ENCODE measurements at regions not wholly inside any gene's neighbourhood (a gene's known extent, or its start where the extent isn't known, plus 50 kb on each side); places are given as distances from the start of the nearest gene placed in this dataset.

DNA sequence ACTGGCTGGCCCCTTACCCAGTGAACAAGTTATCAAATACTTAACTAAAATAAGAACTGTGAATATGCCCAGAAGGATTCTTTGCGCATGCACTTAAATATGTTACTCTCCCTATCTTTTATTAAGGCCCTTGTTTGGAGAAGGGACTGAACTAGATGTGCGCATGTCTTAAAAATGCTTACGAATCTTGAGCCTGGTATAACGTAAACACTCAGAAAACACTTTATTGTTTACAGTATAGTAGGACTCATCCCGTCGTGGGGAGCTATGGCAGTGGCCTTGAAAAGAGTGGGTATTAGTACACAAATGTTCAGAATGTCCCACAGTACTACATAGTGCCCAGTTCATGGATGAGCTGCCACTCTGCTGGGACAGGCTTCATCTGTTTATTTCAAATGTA, 75.9 kb upstream of the MAP4K3 start:
- Histone ChIP-seq H2AK5ac (ENCODE audit: low read length, severe bottlenecking) (peak overlapping the region; percentile 86), H2BK5ac (ENCODE audit: low read depth, low read length, poor library complexity, severe bottlenecking) (no peak overlapping the region), H3K36me3 (ENCODE audit: control insufficient read depth in 1 of 2, insufficient read depth in 2 of 2, low read depth in 1 of 2, low read length in 2 of 2) (no peaks in the 10 kb centered on the region), H3K18ac (ENCODE audit: low read depth in 1 of 2, low read length in 2 of 2) (peak overlapping the region; percentile 13 to 89), H3K4me1 (ENCODE audit: control insufficient read depth, insufficient read depth, low read depth, low read length) (peaks cover 14% of the 10 kb centered on the region), H3K79me1 (replicated peaks; ENCODE audit: low read length, poor library complexity, severe bottlenecking) (peaks cover 4% of the 10 kb centered on the region), H2BK12ac (ENCODE audit: low read length in 2 of 2) (peak overlapping the region in 1 of 2 experiments; percentile 20), H3K27me3 (ENCODE audit: control insufficient read depth in 1 of 2, insufficient read depth in 1 of 2, low read length in 2 of 2) (no peaks in the 10 kb centered on the region), H3K4me2 (ENCODE audit: low read length, poor library complexity, severe bottlenecking) (no peak overlapping the region), H2AFZ (ENCODE audit: low read depth, low read length) (no peak overlapping the region), H3K4me3 (ENCODE audit: insufficient read depth in 1 of 2, low read depth in 1 of 2, low read length in 2 of 2) (no peak overlapping the region), H4K91ac (ENCODE audit: low read length) (no peak overlapping the region), H3K23ac (ENCODE audit: low read length in 2 of 2) (no peak overlapping the region), H3K9me3 (ENCODE audit: control insufficient read depth, low read length) (no peaks in the 10 kb centered on the region), H2BK15ac (ENCODE audit: low read depth, poor library complexity, severe bottlenecking) (no peak overlapping the region), H3K14ac (ENCODE audit: low read length in 2 of 2) (no peak overlapping the region), H3K9ac (ENCODE audit: low read length) (peak overlapping the region; percentile 31), H2BK120ac (ENCODE audit: low read depth, low read length) (peak overlapping the region; percentile 54), H3K27ac (ENCODE audit: low read length, poor library complexity, severe bottlenecking) (peak overlapping the region; percentile 66), H3K4ac (ENCODE audit: low read depth in 1 of 2, low read length in 2 of 2) (peak overlapping the region in 1 of 2 experiments; percentile 71), H4K8ac (ENCODE audit: low read length) (no peak overlapping the region)
- whole genome bisulfite sequencing, result 32% methylated on average over 5 of the region's 6 CpGs
- DNase-seq, result peak; percentile 78

DNA sequence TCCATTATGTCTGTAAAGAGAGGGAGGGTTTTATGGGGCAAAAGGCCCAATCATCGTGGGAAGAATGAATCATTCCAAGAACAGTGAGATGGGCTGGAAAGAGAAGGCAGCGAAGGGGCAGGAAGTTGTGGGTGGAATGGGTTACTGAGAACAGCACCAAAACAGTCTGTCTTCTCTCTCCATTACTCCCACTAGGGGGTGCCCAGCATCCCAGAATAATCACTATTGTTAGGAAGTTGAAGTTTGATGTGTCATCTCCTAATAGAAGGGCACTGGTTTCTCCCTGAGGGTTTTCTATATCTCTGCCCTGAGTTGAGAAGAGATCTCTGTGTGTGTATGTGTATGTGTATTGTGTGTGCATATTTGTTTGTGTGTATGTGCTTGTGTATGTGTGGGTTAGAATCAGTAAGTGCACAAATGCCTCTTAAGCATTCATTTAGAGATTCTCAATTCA, 76.6 kb upstream of the MAP4K3 start:
- peak overlapping the region in 1 of 2 experiments; percentile 46 for H3K18ac ChIP-seq (ENCODE audit: low read depth in 1 of 2, low read length in 2 of 2)
- H3K4me3 ChIP-seq (ENCODE audit: insufficient read depth in 1 of 2, low read depth in 1 of 2, low read length in 2 of 2), result no peak overlapping the region
- no peak overlapping the region for H3K14ac ChIP-seq (ENCODE audit: low read length in 2 of 2)
- peaks cover 12% of the 10 kb centered on the region for H3K4me1 ChIP-seq (ENCODE audit: control insufficient read depth, insufficient read depth, low read depth, low read length)
- H2BK5ac ChIP-seq (ENCODE audit: low read depth, low read length, poor library complexity, severe bottlenecking), result no peak overlapping the region
- peaks cover 4% of the 10 kb centered on the region for H3K79me1 ChIP-seq (replicated peaks; ENCODE audit: low read length, poor library complexity, severe bottlenecking)
- no peaks in the 10 kb centered on the region for H3K36me3 ChIP-seq (ENCODE audit: control insufficient read depth in 1 of 2, insufficient read depth in 2 of 2, low read depth in 1 of 2, low read length in 2 of 2)
- H3K9ac ChIP-seq (ENCODE audit: low read length), result peak overlapping the region; percentile 31
- H3K27ac ChIP-seq (ENCODE audit: low read length, poor library complexity, severe bottlenecking), result peak overlapping the region; percentile 67
- H3K4me2 ChIP-seq (ENCODE audit: low read length, poor library complexity, severe bottlenecking), result no peak overlapping the region
- no peaks in the 10 kb centered on the region for H3K9me3 ChIP-seq (ENCODE audit: control insufficient read depth, low read length)
- H2BK120ac ChIP-seq (ENCODE audit: low read depth, low read length), result peak overlapping the region; percentile 71
- H3K27me3 ChIP-seq (ENCODE audit: control insufficient read depth in 1 of 2, insufficient read depth in 1 of 2, low read length in 2 of 2), result no peaks in the 10 kb centered on the region
- peak overlapping the region in 1 of 2 experiments; percentile 75 for H3K4ac ChIP-seq (ENCODE audit: low read depth in 1 of 2, low read length in 2 of 2)
- no peak overlapping the region for H4K8ac ChIP-seq (ENCODE audit: low read length)
- peak overlapping the region; percentile 51 to 98 for H2BK12ac ChIP-seq (ENCODE audit: low read length in 2 of 2)
- no peak overlapping the region for H2BK15ac ChIP-seq (ENCODE audit: low read depth, poor library complexity, severe bottlenecking)
- H3K23ac ChIP-seq (ENCODE audit: low read length in 2 of 2), result no peak overlapping the region
- H4K91ac ChIP-seq (ENCODE audit: low read length), result no peak overlapping the region
- H2AFZ ChIP-seq (ENCODE audit: low read depth, low read length), result no peak overlapping the region
- WGBS, result 0% methylated on average over 2 of the region's 2 CpGs
- H2AK5ac ChIP-seq (ENCODE audit: low read length, severe bottlenecking), result peak overlapping the region; percentile 97
- peak; percentile 97 for DNase-seq

DNA sequence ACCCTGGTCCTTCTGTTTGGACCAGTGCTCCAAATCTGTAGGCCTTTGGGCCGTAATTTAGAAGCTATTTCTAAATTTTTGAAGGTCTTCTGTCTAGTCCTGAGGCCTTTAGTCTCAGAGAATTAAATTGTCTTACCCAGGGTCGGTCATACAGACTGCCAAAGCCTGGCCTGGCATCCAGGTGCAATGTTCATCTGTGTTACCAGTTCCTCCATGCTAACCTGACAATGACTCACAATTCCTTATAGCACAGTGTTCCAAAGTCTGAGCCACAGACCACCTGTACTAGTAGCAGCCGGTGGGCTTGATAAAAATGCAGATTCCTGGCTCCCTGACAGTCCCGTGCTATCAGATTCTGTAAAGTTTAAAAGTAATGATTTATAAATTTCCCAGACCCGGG, 77.7 kb upstream of the MAP4K3 start:
- Histone ChIP-seq H3K79me1 (replicated peaks; ENCODE audit: low read length, poor library complexity, severe bottlenecking) (peaks cover 4% of the 10 kb centered on the region), H3K14ac (ENCODE audit: low read length in 2 of 2) (no peak overlapping the region), H2AFZ (ENCODE audit: low read depth, low read length) (no peak overlapping the region), H4K8ac (ENCODE audit: low read length) (no peak overlapping the region), H3K36me3 (ENCODE audit: control insufficient read depth in 1 of 2, insufficient read depth in 2 of 2, low read depth in 1 of 2, low read length in 2 of 2) (no peaks in the 10 kb centered on the region), H3K27me3 (ENCODE audit: control insufficient read depth in 1 of 2, insufficient read depth in 1 of 2, low read length in 2 of 2) (no peaks in the 10 kb centered on the region), H2BK15ac (ENCODE audit: low read depth, poor library complexity, severe bottlenecking) (no peak overlapping the region), H3K18ac (ENCODE audit: low read depth in 1 of 2, low read length in 2 of 2) (peak overlapping the region in 1 of 2 experiments; percentile 35), H2BK5ac (ENCODE audit: low read depth, low read length, poor library complexity, severe bottlenecking) (no peak overlapping the region), H3K9me3 (ENCODE audit: control insufficient read depth, low read length) (no peaks in the 10 kb centered on the region), H3K4ac (ENCODE audit: low read depth in 1 of 2, low read length in 2 of 2) (peak overlapping the region in 1 of 2 experiments; percentile 64), H3K9ac (ENCODE audit: low read length) (no peak overlapping the region), H4K91ac (ENCODE audit: low read length) (peak overlapping the region; percentile 41), H3K4me1 (ENCODE audit: control insufficient read depth, insufficient read depth, low read depth, low read length) (peaks cover 12% of the 10 kb centered on the region), H2BK12ac (ENCODE audit: low read length in 2 of 2) (peak overlapping the region in 1 of 2 experiments; percentile 80), H3K27ac (ENCODE audit: low read length, poor library complexity, severe bottlenecking) (no peak overlapping the region), H2BK120ac (ENCODE audit: low read depth, low read length) (no peak overlapping the region), H2AK5ac (ENCODE audit: low read length, severe bottlenecking) (peak overlapping the region; percentile 53), H3K4me3 (ENCODE audit: insufficient read depth in 1 of 2, low read depth in 1 of 2, low read length in 2 of 2) (no peak overlapping the region), H3K4me2 (ENCODE audit: low read length, poor library complexity, severe bottlenecking) (no peak overlapping the region), H3K23ac (ENCODE audit: low read length in 2 of 2) (no peak overlapping the region)
- no peak for DNase-seq
- WGBS, result 96% methylated on average over 5 of the region's 5 CpGs

DNA sequence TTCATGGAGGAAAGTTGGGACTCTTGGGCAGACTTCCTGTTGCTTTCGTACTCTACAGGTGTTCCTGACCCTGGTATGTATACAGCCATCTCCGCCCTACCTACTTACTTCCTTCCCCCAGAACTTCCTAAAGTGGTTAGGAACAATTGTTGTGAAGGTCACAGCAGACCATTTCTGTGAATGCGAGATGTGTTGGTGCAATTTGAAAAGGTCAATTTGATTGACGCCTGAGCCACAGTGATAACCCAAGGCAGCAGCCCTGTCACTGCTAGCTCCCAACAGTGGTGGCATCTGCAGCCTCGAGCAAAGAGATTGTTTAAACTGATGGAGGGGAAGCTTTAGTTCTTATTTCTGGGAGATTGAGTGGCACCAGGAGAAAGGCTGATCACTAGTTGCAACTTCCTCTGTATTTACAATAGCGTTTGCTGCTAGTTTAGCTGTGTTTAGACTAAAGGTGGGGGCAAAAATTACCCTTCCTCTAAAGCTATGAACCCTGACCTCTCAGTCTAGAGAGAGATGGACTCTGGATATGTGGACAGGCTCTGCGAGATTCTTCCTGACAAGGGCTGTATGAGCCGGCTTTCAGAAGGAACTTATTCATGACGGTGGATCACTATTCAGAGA, 78.3 kb upstream of the MAP4K3 start:
- DNase-seq, result no peak
- H3K27ac ChIP-seq (ENCODE audit: low read length, poor library complexity, severe bottlenecking), result no peak overlapping the region

More for the DNA sequence above, 78.3 kb upstream of the MAP4K3 start:
- Histone ChIP-seq H2AK5ac (ENCODE audit: low read length, severe bottlenecking) (peak overlapping the region; percentile 86), H3K4me1 (ENCODE audit: control insufficient read depth, insufficient read depth, low read depth, low read length) (peaks cover 12% of the 10 kb centered on the region), H3K4me2 (ENCODE audit: low read length, poor library complexity, severe bottlenecking) (no peak overlapping the region), H3K36me3 (ENCODE audit: control insufficient read depth in 1 of 2, insufficient read depth in 2 of 2, low read depth in 1 of 2, low read length in 2 of 2) (no peaks in the 10 kb centered on the region), H4K8ac (ENCODE audit: low read length) (peak overlapping the region; percentile 45), H2BK5ac (ENCODE audit: low read depth, low read length, poor library complexity, severe bottlenecking) (no peak overlapping the region), H4K91ac (ENCODE audit: low read length) (peak overlapping the region; percentile 52), H3K27me3 (ENCODE audit: control insufficient read depth in 1 of 2, insufficient read depth in 1 of 2, low read length in 2 of 2) (no peaks in the 10 kb centered on the region), H3K9ac (ENCODE audit: low read length) (no peak overlapping the region), H3K23ac (ENCODE audit: low read length in 2 of 2) (no peak overlapping the region), H3K14ac (ENCODE audit: low read length in 2 of 2) (peak overlapping the region in 1 of 2 experiments; percentile 18), H3K79me1 (replicated peaks; ENCODE audit: low read length, poor library complexity, severe bottlenecking) (peaks cover 4% of the 10 kb centered on the region), H3K4ac (ENCODE audit: low read depth in 1 of 2, low read length in 2 of 2) (peak overlapping the region in 1 of 2 experiments; percentile 17), H2BK120ac (ENCODE audit: low read depth, low read length) (peak overlapping the region; percentile 66), H3K9me3 (ENCODE audit: control insufficient read depth, low read length) (no peaks in the 10 kb centered on the region), H2AFZ (ENCODE audit: low read depth, low read length) (no peak overlapping the region), H2BK15ac (ENCODE audit: low read depth, poor library complexity, severe bottlenecking) (no peak overlapping the region), H2BK12ac (ENCODE audit: low read length in 2 of 2) (peak overlapping the region; percentile 6 to 95), H3K4me3 (ENCODE audit: insufficient read depth in 1 of 2, low read depth in 1 of 2, low read length in 2 of 2) (no peak overlapping the region), H3K18ac (ENCODE audit: low read depth in 1 of 2, low read length in 2 of 2) (peak overlapping the region; percentile 56 to 87)
- 65% methylated on average over 7 of the region's 9 CpGs for WGBS

Data from mesenchymal stem cell (in vitro differentiated cells and primary cell).